HCT116 (cell line): ENCODE measurements at regions not wholly inside any gene's neighbourhood (a gene's known extent, or its start where the extent isn't known, plus 50 kb on each side); places are given as distances from the start of the nearest gene placed in this dataset.

Experiments used
- CEBPB ChIP-seq: IDR thresholded peaks from 2 replicates; pipeline ENCODE4 v1.6.1; 2012; ENCODE audit warnings: low read depth
- POLR2AphosphoS5 ChIP-seq: IDR thresholded peaks from 2 replicates; pipeline ENCODE4 v1.6.1; 2011; ENCODE audit warnings: mild to moderate bottlenecking, low read depth, low read length, moderate library complexity
- TF ChIP-seq, protein P1 (sequence below), 3 experiments: fragments of 200-600 bp in 1 of 3; sonication (generic) in 1 of 3; IDR thresholded peaks in 2 of 3; conservative IDR thresholded peaks in 1 of 3; 2 replicates each; pipeline ENCODE4 v1.5.1; 2012 to 2017; ENCODE audit warnings: low read depth in 2 of 3, low read length in 2 of 3, antibody characterized with exemption in 1 of 3, borderline replicate concordance in 1 of 3, control low read depth in 1 of 3, mild to moderate bottlenecking in 1 of 3, mixed read lengths in 1 of 3, mixed run types in 1 of 3, moderate library complexity in 1 of 3; ENCODE audit not compliant: insufficient read depth in 1 of 3

GRCh38 chr2:19439081-19439480 is 80.7 kb upstream of the OSR1 start:
- TF ChIP-seq POLR2AphosphoS5 (no peak), CEBPB (no peak)
- TF ChIP-seq, protein P1, sequence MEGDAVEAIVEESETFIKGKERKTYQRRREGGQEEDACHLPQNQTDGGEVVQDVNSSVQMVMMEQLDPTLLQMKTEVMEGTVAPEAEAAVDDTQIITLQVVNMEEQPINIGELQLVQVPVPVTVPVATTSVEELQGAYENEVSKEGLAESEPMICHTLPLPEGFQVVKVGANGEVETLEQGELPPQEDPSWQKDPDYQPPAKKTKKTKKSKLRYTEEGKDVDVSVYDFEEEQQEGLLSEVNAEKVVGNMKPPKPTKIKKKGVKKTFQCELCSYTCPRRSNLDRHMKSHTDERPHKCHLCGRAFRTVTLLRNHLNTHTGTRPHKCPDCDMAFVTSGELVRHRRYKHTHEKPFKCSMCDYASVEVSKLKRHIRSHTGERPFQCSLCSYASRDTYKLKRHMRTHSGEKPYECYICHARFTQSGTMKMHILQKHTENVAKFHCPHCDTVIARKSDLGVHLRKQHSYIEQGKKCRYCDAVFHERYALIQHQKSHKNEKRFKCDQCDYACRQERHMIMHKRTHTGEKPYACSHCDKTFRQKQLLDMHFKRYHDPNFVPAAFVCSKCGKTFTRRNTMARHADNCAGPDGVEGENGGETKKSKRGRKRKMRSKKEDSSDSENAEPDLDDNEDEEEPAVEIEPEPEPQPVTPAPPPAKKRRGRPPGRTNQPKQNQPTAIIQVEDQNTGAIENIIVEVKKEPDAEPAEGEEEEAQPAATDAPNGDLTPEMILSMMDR (IDR thresholded peaks at IDR 0.05 in 2 of 3, conservative IDR thresholded peaks at IDR 0.05 in 1 of 3; ENCODE audit: borderline replicate concordance in 1 of 3, insufficient read depth in 1 of 3, low read depth in 2 of 3, low read length in 2 of 3) = no peak
